Endothelial cell of hepatic sinusoid (primary cell): ENCODE measurements at regions not wholly inside any gene's neighbourhood (a gene's known extent, or its start where the extent isn't known, plus 50 kb on each side); places are given as distances from the start of the nearest gene placed in this dataset.
"Not testable (repeated sequence)": the region's sequence is repeated elsewhere in the genome, so short reads cannot be mapped to it uniquely, and the experiment has no call there.

Source experiments
- in situ Hi-C: cut with HindIII; loops from 2 replicates; pipeline ENCODE4 v1.10.0; 2017; ENCODE audit warnings: low sequenced_read_pairs

DNA sequence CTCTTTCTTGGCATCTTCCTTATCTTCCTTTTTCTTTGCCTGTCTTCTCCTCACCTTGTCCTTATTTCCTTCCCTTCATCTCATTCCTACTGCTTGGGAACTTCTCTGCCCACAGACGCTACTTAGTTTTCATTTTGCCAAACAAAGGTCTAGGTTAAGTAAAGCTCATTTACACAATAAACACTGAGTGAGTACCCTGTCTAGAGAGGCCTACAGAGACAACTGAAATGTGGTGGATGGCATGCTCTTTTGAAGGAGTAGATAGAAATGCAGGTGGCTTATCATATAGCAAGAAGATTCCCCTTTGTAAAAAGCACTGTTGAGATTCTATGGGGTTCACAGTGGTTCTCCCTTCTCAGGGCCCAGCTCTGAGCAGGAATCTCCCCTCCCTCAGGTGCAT lies 319.0 kb downstream of the CNTN3 start:
- in situ Hi-C loops, result no loop called here

DNA sequence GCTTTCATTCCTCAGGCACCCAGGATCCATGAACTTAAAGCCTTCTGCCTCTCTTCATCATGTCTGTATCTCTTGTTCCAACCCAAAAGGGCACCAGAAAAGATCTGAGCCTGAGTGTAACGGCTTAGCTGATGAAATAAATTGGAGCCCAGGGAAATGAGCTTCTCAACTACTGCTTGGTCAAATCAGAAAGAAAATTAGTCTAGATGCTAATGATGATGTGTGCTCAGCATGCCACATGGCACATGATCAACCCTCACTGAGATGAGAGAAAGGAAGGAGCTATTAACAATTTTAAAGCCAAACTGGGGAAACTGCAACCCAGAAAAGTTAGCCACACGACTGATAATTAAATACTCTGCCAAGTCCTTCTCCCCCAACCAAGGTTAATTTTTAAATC lies 325.7 kb downstream of the CNTN3 start:
- in situ Hi-C loops, result no loop called here

DNA sequence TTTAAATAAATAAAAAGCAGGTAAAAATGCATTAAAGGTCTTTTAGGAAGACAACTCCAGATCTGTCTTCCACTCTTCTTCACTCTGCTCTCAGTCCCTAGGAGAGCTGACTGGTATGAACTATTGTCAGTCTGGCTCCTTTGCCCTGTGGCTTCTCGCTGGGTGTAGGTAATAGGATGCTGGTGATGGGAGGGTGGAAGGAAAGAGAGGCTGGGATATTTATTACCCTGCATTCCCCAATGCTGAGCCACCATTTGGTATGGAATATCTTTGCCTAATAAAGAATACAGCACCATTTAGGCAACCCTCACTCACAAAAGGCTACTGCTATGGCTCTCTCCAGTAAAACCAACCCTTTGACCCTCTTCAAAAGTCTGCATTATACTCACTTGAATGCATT lies 326.9 kb downstream of the CNTN3 start:
- in situ Hi-C loops, result no loop called here

DNA sequence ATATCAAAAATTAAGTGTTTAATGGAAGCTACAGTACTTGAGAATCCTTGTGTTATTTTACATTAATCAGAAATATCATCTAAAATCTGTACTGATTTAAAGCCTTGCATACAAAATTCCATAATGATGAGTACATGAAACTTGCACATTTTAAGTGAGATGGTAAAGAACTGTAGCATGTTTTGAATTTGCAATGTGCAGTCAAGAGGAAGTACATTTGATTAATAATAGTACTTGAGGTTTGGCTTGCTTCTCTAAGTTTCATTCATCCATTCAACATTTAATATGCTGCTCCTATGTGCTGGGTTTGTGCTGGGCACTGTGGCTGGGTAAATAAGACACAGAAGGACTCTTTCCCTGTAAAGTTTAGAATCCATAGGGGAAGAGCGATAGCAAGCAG lies 332.3 kb downstream of the CNTN3 start:
- in situ Hi-C loops, result no loop called here

DNA sequence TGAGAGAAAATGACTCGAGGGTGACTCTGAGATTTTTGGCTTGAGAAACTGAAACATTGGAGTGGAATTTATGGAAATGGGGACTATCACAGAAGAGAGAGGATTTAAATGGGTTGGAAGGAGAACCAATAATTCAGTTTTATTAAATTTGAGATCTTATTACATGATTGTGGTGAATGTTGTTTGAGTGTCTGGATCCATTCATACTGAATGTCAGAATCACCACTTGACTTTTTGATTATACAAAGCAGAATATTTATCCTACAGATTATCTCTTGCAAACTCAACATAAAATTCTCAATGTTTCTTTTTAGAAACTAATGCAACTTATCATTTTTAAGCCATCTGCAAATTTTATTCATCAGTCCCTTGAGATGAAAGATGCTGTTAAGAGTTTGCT lies 332.8 kb downstream of the CNTN3 start:
- in situ Hi-C loops, result no loop called here

DNA sequence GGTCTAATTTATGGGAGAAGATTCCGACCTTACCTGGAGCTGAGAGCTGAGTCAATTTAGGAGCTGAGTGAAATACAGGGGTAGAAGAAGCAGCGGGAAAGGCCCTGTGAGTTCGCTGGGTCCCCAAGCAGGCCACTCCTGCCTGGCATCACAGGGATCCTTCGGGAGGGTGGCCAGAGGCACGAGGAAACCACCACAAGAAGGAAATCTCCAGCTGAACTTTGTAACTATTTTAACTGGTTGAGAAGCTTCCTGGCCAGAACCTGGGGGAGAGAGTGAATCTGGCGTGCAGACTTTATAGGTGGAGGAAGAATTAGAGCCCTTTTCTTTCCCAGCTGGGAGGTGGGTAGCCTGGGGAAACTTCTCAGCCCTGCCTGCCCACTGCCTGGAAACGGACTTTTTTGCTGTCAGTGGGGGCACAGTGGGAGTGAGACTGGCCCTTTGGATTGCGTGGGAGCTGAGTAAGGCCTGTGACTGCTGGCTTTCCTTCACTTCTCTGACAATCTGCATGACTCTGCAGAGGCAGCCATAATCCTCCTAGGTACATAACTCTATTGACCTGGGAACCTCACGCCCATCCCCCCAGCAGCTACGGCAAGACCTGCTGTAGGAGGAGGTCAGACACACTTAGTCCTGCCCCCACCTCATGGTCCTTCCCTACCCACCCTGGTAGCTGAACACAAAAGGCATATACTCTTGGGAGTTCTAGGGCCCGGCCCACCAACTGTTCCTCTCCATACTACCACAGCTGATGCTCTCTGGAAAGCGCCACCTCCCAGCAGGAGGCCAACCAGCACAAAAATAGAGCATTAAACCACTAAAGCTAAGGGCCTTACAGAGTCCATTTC lies 340.7 kb downstream of the CNTN3 start:
- in situ Hi-C loops, result no loop called here

DNA sequence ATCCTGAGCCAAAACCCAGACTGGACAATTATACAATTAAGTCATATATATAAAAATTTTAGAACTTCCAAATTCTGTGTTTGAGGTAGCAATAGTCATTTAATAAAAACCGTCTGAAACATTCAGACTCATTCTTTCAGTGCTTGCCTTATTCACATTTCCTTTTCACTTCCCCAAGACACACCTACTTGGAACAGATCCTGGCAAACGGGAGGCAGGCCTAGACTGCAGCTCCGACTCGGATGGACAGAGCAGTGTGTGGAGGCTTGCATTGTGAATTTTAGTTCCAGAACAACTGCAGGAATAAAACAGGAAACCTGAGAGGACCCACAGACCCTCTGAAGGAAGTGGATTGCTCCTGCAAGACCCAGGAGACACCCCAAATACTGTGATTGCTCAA lies 341.4 kb downstream of the CNTN3 start:
- in situ Hi-C loops, result no loop called here

DNA sequence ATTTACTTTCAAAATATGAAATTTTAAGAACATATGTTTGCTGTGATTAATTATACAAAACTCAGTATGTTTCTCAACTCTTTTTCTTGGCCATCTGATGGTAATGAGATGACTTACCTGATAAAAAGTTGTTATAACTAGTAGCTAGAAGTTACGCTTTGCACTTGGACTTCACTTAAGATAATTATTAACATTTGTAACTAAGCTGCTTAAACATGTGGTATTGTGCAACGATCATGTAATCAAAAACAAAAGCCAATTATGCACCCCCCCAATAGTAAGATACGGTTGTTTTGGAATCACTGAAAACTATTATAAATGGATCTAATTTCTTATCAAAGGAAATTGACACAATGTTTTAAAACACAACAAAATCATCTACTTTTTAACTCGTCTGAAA lies 342.9 kb downstream of the CNTN3 start:
- in situ Hi-C loops, result no loop called here

DNA sequence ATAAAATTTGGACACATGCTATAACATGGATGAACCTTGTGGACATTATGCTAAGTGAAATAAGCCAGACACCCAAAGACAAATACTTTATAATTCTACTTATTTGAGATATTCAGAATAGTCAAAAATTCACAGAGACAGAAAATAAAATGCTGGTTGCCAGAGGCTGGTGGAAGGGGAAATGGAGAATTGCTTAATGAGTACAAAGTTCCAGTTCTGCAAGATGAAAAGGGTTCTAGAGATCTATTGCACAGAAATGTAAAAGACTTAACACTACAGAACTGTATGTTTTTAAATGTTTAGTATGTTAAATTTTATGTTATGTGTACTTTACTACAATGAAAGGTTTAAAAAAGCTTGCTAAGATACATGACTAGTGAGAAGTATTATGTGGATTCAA lies 344.8 kb downstream of the CNTN3 start:
- in situ Hi-C loops, result no loop called here

DNA sequence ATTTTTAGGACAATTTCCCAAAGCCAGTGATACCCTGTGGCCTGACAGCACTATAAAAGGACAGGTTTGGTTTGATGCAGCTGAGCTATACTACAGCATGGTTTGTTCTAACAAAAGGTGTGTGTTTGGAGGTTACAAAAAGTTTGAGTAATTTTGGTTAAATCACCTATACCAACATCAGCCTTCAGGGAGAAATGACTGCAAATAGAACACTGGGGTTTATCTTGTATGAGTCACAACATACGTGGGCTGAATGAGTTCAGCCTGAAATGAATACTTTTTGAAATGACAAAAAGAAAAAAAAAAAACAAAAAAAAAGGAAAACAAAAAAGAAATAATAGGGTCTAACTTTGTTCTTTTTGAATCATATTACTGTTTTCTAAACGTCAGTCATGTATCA lies 345.7 kb downstream of the CNTN3 start:
- in situ Hi-C loops, result no loop called here

DNA sequence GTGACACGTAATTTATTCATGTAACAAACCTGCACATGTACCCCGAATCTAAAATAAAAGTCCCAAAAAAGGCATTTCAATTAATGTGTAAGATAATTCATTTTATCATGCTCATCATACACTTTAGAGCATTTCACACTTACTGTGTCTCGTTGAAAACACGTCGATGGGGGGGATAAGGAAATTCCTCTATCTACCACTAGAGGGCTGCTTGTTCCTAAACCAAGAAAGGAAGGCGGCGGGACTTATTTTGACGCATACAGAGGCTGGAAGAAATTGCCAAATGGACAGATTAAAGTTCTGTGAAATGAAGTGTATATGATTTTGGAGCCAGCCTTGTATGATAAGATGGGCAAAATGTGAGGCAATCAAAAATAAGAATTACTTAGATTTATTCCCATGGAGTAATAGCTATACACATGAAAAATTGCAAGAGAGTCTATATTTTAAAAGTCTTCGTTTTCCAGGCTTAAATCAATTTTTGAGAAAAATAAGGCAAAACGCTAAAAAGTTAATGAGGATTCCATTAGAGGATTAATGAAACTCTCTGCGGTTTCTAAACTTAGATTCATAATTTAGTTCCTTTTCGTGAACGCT lies 346.8 kb downstream of the CNTN3 start:
- in situ Hi-C loops, result no loop called here

DNA sequence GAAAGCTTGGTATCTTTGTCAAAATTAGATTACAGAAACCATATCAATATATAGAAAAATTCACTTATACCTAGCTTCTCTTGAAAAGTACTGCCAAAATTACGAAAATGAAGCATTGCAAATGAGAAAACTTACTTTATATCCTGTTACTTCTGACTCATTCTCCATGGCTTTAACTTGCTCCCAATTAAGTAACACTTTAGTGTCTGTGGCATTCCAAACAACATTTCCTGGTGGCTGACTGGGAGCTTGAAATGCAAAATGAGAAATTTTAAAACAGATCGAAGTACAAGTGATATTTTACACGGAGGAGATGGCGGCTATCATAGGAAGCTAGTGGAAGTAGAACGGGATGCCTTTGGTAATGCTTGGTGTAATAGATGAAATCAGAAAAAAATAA lies 347.3 kb downstream of the CNTN3 start:
- in situ Hi-C loops, result no loop called here

DNA sequence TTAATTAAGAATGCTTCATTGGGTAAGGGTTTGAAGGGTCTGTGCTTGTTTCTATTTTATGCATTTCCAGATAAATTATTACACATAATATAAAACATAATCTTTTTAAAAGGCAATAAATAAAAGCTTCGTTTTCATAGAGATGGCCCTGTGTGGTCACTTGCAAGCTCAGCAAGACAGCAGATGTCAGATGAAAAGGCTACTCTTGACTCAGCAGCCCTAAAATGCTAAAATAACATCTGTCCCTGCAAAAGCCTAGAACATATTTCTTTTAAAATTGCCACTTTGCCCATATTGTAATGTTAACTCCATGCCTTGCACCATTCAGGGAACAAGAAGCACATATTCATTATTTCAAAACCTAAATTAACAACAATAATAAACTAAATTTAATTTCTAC lies 349.4 kb downstream of the CNTN3 start:
- in situ Hi-C loops, result no loop called here

DNA sequence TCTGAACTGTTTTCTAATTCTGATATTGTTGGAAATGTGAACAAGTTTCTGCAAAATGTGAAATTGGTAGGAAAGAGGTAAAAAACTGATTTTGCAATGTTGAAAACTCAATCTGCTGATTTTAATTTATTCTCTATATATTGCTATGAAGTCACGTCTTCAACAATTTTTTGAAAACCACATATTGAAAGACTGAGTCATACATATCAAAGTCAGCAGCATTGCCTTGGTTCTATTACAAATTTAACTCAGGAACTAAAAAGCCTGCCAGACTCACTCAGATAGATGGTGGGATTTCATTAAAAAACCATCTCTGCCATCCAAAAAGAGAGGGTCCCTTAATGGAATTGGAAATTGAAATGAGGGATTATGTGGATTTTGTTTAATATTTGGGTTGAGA lies 351.4 kb downstream of the CNTN3 start:
- in situ Hi-C loops, result no loop called here

DNA sequence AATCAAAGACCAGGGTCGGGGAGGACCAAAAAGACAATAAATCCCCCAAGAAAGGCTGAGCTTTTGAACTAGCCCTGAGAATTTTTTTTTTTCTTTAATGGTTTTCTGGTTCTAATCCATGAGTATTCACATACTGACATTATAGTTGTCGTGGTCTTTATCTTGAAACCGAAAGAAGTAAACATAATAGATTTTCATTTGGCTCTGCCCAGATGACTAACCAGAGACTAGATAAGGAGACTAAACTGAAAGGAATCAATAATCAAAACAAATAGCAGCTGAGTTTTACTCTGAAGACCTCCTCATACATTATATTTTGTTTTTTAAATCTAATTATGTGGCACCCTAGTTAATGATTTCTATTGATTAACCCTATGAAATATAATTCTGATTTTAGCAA lies 381.4 kb downstream of the CNTN3 start:
- in situ Hi-C loops, result no loop called here

DNA sequence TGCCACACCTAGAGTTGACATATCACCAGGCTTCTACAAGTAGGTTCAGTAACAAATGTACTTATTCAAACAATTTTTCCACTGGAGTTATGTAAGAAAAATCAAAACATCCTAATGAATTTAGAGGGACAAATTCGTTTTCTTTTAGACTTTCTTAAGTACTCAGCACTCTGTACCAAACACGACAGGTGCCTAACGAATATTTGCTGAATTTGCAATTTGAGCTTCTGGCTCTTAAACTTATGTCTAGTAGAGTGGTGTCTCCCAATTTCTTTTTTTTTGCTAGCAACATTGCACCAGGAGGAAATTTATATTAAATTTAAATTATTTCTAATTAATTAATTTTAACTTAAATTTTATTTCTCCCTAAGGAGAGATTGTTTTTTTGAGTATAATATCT lies 397.0 kb downstream of the CNTN3 start:
- in situ Hi-C loops, result no loop called here

DNA sequence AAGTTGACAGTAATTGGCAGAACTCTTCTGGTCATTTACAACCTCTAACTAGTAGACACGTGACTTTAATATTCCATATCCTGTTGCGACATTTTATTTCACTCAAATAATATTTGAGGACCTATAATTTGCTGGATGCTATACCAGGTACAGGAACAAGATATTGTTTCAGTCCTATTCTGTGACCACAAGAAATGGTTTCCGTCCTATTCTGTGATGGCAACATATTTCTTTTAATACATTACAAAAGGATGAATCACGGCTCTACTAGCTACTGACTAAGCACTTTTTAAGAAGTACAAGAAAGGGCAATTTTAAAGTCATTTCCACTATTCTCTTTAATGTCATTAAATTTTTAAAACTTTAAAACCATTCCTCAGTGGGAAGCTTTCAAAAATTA lies 400.2 kb downstream of the CNTN3 start:
- in situ Hi-C loops, result no loop called here

DNA sequence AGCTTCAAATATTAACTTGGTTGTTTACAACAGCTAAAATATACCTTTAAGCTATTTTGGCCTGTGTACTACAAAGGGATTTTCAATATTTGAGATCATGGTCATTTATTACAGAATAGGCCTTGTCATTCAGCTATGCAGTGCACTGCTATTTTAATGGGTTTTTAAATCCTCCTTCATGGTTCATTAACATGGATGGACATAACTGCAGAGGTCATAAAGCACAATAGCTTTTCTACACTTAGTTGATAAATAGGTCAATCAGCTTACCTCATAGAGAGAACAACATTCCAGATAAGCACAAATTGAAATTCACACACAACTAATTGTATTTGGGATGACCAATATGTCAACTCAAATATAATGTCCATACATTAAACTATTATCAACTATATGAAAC lies 403.7 kb downstream of the CNTN3 start:
- in situ Hi-C loops, result no loop called here

DNA sequence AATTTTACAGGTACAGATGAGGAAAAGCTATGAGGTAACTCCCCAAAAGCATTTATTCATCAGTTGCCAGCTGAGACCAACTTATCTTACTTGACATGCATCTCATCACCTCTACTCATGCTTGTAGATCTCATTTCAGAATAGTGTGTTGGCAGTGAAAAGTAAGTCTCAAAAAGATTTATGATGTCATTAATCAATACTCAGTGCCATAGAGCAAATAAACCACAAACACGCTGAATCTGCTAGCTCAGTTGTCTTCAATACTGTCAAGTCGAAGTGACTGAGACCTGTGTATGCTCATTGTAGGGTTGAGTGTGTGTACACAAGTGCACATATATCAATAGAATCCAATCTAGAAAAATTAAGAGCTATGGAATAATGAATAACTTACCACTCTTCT lies 413.5 kb downstream of the CNTN3 start:
- in situ Hi-C loops, result loop anchor here (5.0 kb wide), 1 partner anchor 51 kb away; no protein-coding TSS in a partner anchor

DNA sequence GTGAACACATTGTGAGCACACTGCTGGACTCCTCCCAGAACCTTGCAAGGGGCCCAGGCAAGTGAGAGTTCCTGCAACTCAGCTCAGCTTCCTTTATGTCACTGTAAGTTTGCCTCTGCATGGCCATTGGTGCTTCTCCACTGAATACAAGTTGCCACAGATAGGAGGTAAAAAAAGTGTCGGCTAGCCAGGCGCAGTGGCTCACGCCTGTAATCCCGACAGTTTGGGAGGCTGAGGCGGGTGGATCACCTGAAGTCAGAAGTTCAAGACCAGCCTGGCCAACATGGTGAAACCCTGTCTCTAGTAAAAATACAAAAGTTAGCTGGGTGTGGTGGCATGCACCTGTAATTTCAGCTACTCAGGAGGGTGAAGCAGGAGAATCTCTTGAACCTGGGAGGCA lies 435.8 kb downstream of the CNTN3 start:
- in situ Hi-C loops, result not testable (repeated sequence)

DNA sequence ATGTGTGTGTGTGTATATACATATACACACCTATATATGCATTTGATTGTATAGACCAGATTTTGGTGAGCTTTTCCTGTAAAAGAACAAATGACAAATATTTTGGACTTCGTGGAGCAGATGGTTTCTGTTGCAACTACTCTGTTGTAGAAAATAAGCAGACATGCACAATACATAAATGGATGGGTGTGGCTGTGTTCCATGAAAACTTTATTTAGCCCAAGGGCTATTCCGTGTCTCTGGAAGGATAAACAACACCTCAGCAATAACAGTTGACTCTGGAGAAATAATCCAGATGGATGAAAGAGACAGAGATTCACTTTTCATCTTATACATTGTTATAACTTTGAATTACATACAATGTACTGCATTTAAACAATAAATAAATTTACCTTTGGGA lies 441.4 kb downstream of the CNTN3 start:
- in situ Hi-C loops, result no loop called here

DNA sequence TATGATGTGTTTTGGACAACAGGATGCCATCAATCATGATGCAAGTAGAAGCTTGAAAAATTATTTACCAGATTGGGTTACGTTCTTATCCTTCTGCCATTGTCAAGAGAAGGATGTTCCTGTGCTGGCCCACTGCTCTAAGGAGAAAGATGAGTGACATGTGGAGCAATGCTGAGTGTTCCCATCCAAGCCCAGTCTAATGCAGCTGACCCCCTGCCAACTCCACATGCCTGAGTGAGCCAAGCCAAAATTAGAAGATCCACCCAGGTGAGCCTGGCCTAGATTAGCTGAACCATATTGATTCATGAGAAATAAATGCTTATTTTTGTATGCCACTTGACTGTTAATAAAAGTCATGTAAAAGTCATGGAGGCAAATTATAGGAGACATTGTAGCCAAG lies 446.5 kb downstream of the CNTN3 start:
- in situ Hi-C loops, result no loop called here

DNA sequence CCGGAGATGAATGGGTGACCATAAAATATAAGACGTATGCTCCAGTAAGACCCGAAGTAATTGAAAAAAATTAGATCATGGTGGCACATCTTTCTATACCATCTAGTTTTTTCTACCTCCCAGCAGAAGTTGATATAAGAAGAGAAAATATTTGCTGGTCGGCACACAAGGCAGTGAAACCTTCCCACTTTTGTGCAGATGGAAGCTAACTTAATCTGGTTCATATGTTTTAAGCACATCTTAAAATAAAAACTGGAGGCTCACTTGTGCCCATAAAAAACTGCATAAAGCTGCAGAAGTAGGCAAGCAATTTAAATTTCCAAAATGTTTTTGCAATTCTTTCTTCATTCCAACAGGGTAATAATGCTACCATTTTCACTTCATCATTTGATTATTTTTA lies 449.2 kb downstream of the CNTN3 start:
- in situ Hi-C loops, result no loop called here
